Progenitor cell of endocrine pancreas (in vitro differentiated cells): ENCODE measurements at regions not wholly inside any gene's neighbourhood (a gene's known extent, or its start where the extent isn't known, plus 50 kb on each side); places are given as distances from the start of the nearest gene placed in this dataset.
A peak's percentile ranks its signal among the peaks of the same experiment; 100 is the strongest.

Experiments used
- DNase-seq: peaks from one replicate; pipeline ENCODE4 v3.0.0; 2021; ENCODE audit warnings: low spot score; ENCODE audit not compliant: unreplicated experiment
- H3K27ac Mint-ChIP-seq: 2 replicates; pipeline ENCODE4 v1.8.0; 2021; ENCODE audit warnings: mild to moderate bottlenecking, moderate library complexity, mixed read lengths
- H3K27me3 Mint-ChIP-seq: 2 replicates; pipeline ENCODE4 v1.8.0; 2021; ENCODE audit warnings: mixed read lengths
- H3K36me3 Mint-ChIP-seq: 2 replicates; pipeline ENCODE4 v1.8.0; 2022; ENCODE audit warnings: mixed read lengths; ENCODE audit not compliant: insufficient read depth
- H3K4me1 Mint-ChIP-seq: 2 replicates; pipeline ENCODE4 v1.8.0; 2021; ENCODE audit warnings: low read depth, mixed read lengths
- H3K4me3 Mint-ChIP-seq: 2 replicates; pipeline ENCODE4 v1.8.0; 2021; ENCODE audit warnings: low read depth, mild to moderate bottlenecking, moderate library complexity, mixed read lengths
- H3K9me3 Mint-ChIP-seq: 2 replicates; pipeline ENCODE4 v1.8.0; 2021; ENCODE audit warnings: low read depth, mixed read lengths
- CTCF ChIP-seq: fragments of 200-600 bp; sonication (generic); IDR thresholded peaks from one replicate; pipeline ENCODE4 v1.5.0; 2021; ENCODE audit warnings: antibody characterized with exemption, mild to moderate bottlenecking; ENCODE audit not compliant: unreplicated experiment

DNA sequence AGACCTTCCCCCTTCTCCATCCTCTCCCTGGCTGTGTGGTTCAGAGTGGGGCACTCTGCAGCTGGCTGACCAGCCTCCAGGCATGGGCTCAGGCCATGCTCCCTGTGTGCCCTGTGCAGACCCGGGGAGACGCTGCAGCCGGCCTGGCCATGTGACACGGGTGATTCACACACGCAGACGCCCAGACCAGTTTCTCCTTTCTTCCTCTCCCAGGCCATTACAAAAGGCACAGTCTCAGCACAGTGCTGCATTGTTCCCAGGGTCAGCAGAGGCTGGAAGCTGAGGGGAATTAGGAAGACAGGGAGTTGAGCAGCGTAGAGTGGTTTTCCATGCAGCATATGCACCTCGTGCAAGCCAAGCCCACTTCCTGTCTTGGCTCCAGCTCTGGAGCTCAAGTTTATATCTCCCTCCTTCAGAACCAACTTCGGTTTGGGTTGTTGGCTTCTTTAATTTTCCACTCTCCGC is 288.5 kb downstream of the TNS1 start:
- no peak for TF ChIP-seq CTCF
- DNase-seq: no peak
- H3K27me3 Mint-ChIP-seq: peaks cover 25% of the 10 kb centered on the region
- H3K27ac Mint-ChIP-seq: no peak overlapping the region
- no peaks in the 10 kb centered on the region for H3K36me3 Mint-ChIP-seq
- peaks cover 8% of the 10 kb centered on the region for H3K4me1 Mint-ChIP-seq
- no peaks in the 10 kb centered on the region for H3K9me3 Mint-ChIP-seq
- no peak overlapping the region for H3K4me3 Mint-ChIP-seq

DNA sequence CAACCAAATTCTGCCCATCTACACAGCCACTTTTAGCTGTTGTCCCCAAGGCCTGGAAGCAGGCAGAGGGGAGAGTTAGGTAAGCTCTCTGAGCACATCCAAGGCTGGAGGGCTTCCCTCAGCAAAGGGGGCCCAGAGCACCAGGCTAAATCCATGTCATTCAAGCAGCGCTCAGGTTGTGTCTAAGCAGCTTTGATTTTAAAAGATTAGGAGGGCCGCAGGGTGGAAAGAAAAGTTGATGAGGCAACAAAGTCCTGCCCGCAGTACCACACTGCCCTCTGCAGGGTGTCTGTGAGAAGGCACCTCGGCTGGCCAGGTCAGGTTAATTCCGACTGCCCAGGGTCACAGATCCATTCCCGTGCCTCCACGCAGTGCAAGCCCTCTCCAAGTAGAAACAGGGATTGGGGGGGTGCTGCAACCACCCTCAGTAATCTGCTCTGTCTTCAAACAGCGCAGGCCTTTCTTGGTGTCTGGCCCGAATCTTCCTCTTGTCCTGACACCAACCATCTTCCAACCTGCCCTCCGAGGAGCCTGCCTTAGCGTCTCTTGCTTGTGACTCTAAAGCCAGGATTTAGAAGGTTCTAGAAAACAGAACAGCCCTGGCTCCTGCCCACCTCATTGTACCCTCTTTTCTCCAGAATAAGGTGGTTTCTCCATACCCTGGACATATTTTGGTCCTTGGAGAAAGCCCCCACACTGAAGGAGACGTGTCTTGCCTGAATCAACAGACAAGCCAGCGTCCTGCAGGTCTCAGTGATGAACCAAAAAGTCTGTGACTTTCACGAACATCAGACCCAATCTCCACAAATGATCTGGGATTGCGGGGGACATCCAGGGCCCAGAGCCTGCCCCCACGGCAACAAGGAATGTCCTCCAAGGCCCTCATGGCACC is 289.2 kb downstream of the TNS1 start:
- no peaks in the 10 kb centered on the region for H3K36me3 Mint-ChIP-seq
- no peaks in the 10 kb centered on the region for H3K9me3 Mint-ChIP-seq
- DNase-seq: peak; percentile 89
- H3K4me1 Mint-ChIP-seq: peaks cover 8% of the 10 kb centered on the region
- no peak overlapping the region for H3K27ac Mint-ChIP-seq
- no peak overlapping the region for H3K4me3 Mint-ChIP-seq
- peak; percentile 96 for TF ChIP-seq CTCF
- H3K27me3 Mint-ChIP-seq: peaks cover 22% of the 10 kb centered on the region

DNA sequence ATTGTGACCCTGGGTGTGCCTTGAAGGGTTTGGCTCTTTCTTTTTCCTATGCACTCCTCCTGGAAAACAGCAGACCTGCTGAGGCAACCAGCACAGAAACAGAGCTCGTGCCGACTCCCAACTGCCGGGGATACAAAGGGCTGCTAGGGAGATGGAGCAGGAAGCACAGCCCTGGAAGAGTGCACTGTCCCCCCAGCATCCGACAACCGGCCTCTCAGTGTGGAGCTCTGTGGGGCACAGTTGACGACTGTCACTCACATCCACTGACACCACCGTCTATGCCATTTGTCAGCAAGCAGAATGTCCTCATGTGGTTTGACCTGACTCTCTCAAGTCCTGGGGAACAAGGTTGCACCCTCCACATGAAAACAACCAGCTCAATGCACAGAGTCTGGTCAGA is 290.4 kb downstream of the TNS1 start:
- H3K4me1 Mint-ChIP-seq: peaks cover 9% of the 10 kb centered on the region
- no peak overlapping the region for H3K4me3 Mint-ChIP-seq
- no peak overlapping the region for H3K27ac Mint-ChIP-seq

DNA sequence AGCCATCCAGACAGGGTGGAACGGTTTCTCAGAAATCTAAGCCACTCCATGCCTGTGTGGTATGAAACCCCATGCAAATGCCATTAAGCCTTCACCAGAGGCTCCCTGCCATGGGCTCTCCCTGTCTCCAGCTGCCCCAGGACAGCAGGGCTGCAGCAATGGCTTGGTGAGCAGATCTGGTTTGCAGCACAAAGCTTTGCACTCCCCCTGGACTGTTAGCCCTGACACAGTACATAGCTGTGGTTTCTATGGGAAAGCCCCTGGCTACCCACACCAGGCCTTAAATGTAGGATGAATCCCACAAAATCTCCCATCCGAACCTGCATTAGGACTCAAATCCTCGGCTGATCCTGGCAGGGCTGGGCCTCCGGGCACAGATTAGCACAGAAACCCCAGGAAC is 291.6 kb downstream of the TNS1 start:
- no peak for DNase-seq
- Mint-ChIP-seq H3K27ac (no peak overlapping the region), H3K36me3 (no peaks in the 10 kb centered on the region), H3K9me3 (no peaks in the 10 kb centered on the region), H3K27me3 (peaks cover 25% of the 10 kb centered on the region), H3K4me1 (peaks cover 9% of the 10 kb centered on the region), H3K4me3 (no peak overlapping the region)
- no peak for TF ChIP-seq CTCF

More for the DNA sequence above, 290.4 kb downstream of the TNS1 start:
- Mint-ChIP-seq H3K36me3 (no peaks in the 10 kb centered on the region), H3K9me3 (no peaks in the 10 kb centered on the region), H3K27me3 (peaks cover 22% of the 10 kb centered on the region)
- DNase-seq: no peak
- no peak for TF ChIP-seq CTCF

DNA sequence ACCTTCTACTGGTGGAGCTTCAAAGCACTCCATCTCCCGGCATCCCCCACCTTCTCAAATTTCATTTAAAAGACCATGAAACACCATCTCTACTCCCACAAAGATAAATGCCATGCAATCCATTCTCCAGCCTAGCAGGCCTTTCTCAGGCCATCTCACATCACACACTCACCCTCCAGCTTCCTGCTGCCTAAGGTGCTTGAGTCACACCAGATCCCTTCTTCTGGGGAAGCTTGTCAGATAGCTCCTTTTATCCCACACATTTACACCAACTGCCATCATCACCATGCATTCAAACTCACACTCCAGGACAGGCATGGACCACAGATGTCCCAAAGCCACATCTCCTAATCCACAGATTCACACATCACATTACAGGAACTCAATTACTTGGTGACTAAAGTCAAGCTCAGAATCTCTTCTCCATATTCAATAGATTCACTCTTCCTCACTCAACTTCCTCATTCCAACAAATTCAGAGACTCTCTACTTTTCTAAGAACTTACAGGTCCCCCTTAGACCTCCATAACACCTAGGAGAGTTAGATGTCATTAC is 292.5 kb downstream of the TNS1 start:
- H3K36me3 Mint-ChIP-seq: no peaks in the 10 kb centered on the region
- no peaks in the 10 kb centered on the region for H3K9me3 Mint-ChIP-seq
- TF ChIP-seq CTCF: no peak
- H3K4me1 Mint-ChIP-seq: peaks cover 9% of the 10 kb centered on the region
- H3K27ac Mint-ChIP-seq: no peak overlapping the region
- H3K27me3 Mint-ChIP-seq: peaks cover 22% of the 10 kb centered on the region
- no peak overlapping the region for H3K4me3 Mint-ChIP-seq
- no peak for DNase-seq
